GM12878 (cell line): ENCODE measurements at regions not wholly inside any gene's neighbourhood (a gene's known extent, or its start where the extent isn't known, plus 50 kb on each side); places are given as distances from the start of the nearest gene placed in this dataset.

Experiments
- ATAC-seq: fragments of 200-7000 bp; cut with Tn5 transposase; 3 replicates; pipeline ENCODE4 v1.9.1; 2020; ENCODE audit warnings: mild to moderate bottlenecking, moderate library complexity
- BruUV-seq: library from RNA; stranded (reverse); fragments of 400-500 nt; replicated peaks from 2 replicates; lab custom pipeline; 2021; lab: Mats Ljungman, UMichigan
- CTCF ChIA-PET: fragments of 300-600 bp; sonication (Branson Sonifier 250); formaldehyde crosslinking; extraction: SDS; loops from one replicate; lab custom pipeline; 2021; ENCODE audit warnings: inconsistent platforms; lab: Yijun Ruan, JAX
- POLR2A ChIA-PET: fragments of 350-600 bp; formaldehyde crosslinking; extraction: SDS; loops from one replicate; lab custom pipeline; 2021; ENCODE audit warnings: inconsistent platforms; lab: Charles Lee
- RAD21 ChIA-PET: fragments of 300-600 bp; sonication (Branson Sonifier 250); formaldehyde crosslinking; loops from one replicate; lab custom pipeline; 2023; ENCODE audit warnings: antibody characterized with exemption; ENCODE audit not compliant: unreplicated experiment; lab: Charles Lee
- SMC1A ChIA-PET: fragments of 300-600 bp; sonication (Branson Sonifier 250); formaldehyde crosslinking; loops from one replicate; lab custom pipeline; 2023; ENCODE audit not compliant: unreplicated experiment, uncharacterized antibody; lab: Charles Lee
- DNase-seq: peaks from one replicate; pipeline ENCODE4 v3.0.0-alpha.2; 2011; ENCODE audit warnings: low read depth, low spot score
- FAIRE-seq: peaks from 3 replicates; lab custom pipeline; 2011; peaks lifted over from hg19 to GRCh38; lab: Jason Lieb, UNC
- H2AFZ ChIP-seq: 2 replicates; pipeline ENCODE4 v1.6.0; 2011; ENCODE audit warnings: low read depth, low read length, control low read depth; ENCODE audit not compliant: control insufficient read depth
- H3K27ac ChIP-seq: 2 replicates; pipeline ENCODE4 v1.5.1; 2011; ENCODE audit warnings: control low read depth; ENCODE audit not compliant: control insufficient read depth, insufficient read depth
- H3K27me3 ChIP-seq, 2 experiments: replicated peaks in 1 of 2; 2 replicates each; pipeline versions ENCODE4 v1.6.0 to v1.6.1; 2011; ENCODE audit warnings: low read length in 1 of 2; ENCODE audit not compliant: control insufficient read depth in 2 of 2, insufficient read depth in 2 of 2
- H3K36me3 ChIP-seq, 2 experiments: 2 replicates each; pipeline ENCODE4 v1.5.1; 2011; ENCODE audit warnings: low read length in 1 of 2; ENCODE audit not compliant: control insufficient read depth in 2 of 2, insufficient read depth in 2 of 2
- H3K4me1 ChIP-seq: 2 replicates; pipeline ENCODE4 v1.6.1; 2011; ENCODE audit warnings: mild to moderate bottlenecking, low read length, moderate library complexity, mixed read lengths; ENCODE audit not compliant: control insufficient read depth, insufficient read depth
- H3K4me2 ChIP-seq: 2 replicates; pipeline ENCODE4 v1.6.0; 2011; ENCODE audit warnings: control low read depth; ENCODE audit not compliant: control insufficient read depth, insufficient read depth
- H3K4me3 ChIP-seq: fragments of 200-600 bp; sonication (generic); 2 replicates; pipeline ENCODE4 v1.5.1; 2016
- H3K79me2 ChIP-seq: 2 replicates; pipeline ENCODE4 v1.6.0; 2011; ENCODE audit warnings: low read length; ENCODE audit not compliant: control insufficient read depth, insufficient read depth
- H3K9ac ChIP-seq: 2 replicates; pipeline ENCODE4 v1.8.0; 2011; ENCODE audit warnings: low read length, control low read depth, mixed read lengths; ENCODE audit not compliant: control insufficient read depth, insufficient read depth
- H3K9me3 ChIP-seq: replicated peaks from 3 replicates; pipeline ENCODE4 v1.5.1; 2011; ENCODE audit warnings: mild to moderate bottlenecking, low read length; ENCODE audit not compliant: control insufficient read depth, insufficient read depth
- H4K20me1 ChIP-seq: 2 replicates; pipeline ENCODE4 v1.6.0; 2011; ENCODE audit not compliant: control insufficient read depth, insufficient read depth
- E2F8 ChIP-seq: fragments of 450-650 bp; IDR thresholded peaks from 2 replicates; pipeline ENCODE4 v1.6.1; 2018; ENCODE audit warnings: mild to moderate bottlenecking, low read depth, moderate library complexity; ENCODE audit not compliant: partially characterized antibody
- GATAD2B ChIP-seq: fragments of 450-650 bp; conservative IDR thresholded peaks from 2 replicates; pipeline ENCODE4 v1.6.1; 2017; ENCODE audit warnings: low read depth, mild to moderate bottlenecking, moderate library complexity
- IRF3 ChIP-seq: fragments of 450-650 bp; IDR thresholded peaks from 2 replicates; pipeline ENCODE4 v1.6.1; 2014; ENCODE audit warnings: mild to moderate bottlenecking
- STAT1 ChIP-seq: fragments of 450-650 bp; conservative IDR thresholded peaks from 2 replicates; pipeline ENCODE4 v1.6.1; 2014; ENCODE audit warnings: antibody characterized with exemption, mild to moderate bottlenecking
- ZNF384 ChIP-seq: IDR thresholded peaks from 2 replicates; pipeline ENCODE4 v1.6.1; 2012; ENCODE audit warnings: low read depth, mild to moderate bottlenecking, low read length, improper control_type of control experiment, borderline replicate concordance
- in situ Hi-C: fragments of 300-500 bp; cut with MboI; formaldehyde crosslinking; loops from 9 replicates; pipeline ENCODE4 v1.14.3; 2018; ENCODE audit warnings: mixed read lengths
- intact Hi-C: fragments of 100-400 bp; cut with micrococcal nuclease; formaldehyde crosslinking; loops from one replicate; pipeline ENCODE4 v1.14.2; 2022; ENCODE audit not compliant: unreplicated experiment

GRCh38 chr4:66568001-66568400, 897.7 kb upstream of the EPHA5 start (continued):
- TF ChIP-seq IRF3, result no peak
- TF ChIP-seq E2F8, result no peak
- no peak for TF ChIP-seq ZNF384
- no peak for TF ChIP-seq STAT1
- TF ChIP-seq, all 136 proteins: peak for 0

GRCh38 chr4:66567551-66567950, 897.3 kb upstream of the EPHA5 start:
- no peaks in the 10 kb centered on the region for H3K27me3 ChIP-seq
- BruUV-seq, result no TSS peak
- RAD21 ChIA-PET, result no interaction called here
- no peak overlapping the region for H3K27ac ChIP-seq
- H4K20me1 ChIP-seq, result no peaks in the 10 kb centered on the region
- POLR2A ChIA-PET, result no interaction called here
- intact Hi-C loops (no loop called here), in situ Hi-C loops (no loop called here)
- H3K4me2 ChIP-seq, result no peak overlapping the region
- CTCF ChIA-PET, result no interaction called here
- no peak overlapping the region for H2AFZ ChIP-seq
- TF ChIP-seq E2F8 (no peak), GATAD2B (no peak)
- no peak for ATAC-seq
- FAIRE-seq, result no peak
- no peak overlapping the region for H3K9ac ChIP-seq
- no peaks in the 10 kb centered on the region for H3K4me1 ChIP-seq
- DNase-seq, result no peak
- SMC1A ChIA-PET, result no interaction called here
- no peaks in the 10 kb centered on the region for H3K79me2 ChIP-seq
- no peaks in the 10 kb centered on the region for H3K36me3 ChIP-seq
- no peak overlapping the region for H3K4me3 ChIP-seq
- no peaks in the 10 kb centered on the region for H3K9me3 ChIP-seq
